Fibroblast of lung (primary cell): ENCODE measurements at regions not wholly inside any gene's neighbourhood (a gene's known extent, or its start where the extent isn't known, plus 50 kb on each side); places are given as distances from the start of the nearest gene placed in this dataset.

Source experiments
- DNase-seq, 2 donors: peaks; one replicate each; pipeline versions ENCODE4 v3.0.0 to v3.0.0-alpha.2; 2010; ENCODE audit warnings: low read depth in 2 of 2
- H2AFZ ChIP-seq: 2 replicates; pipeline ENCODE4 v1.5.1; 2012; ENCODE audit warnings: low read length, control low read depth, inconsistent platforms
- H3K27ac ChIP-seq: 2 replicates; pipeline ENCODE4 v1.5.1; 2011; ENCODE audit warnings: low read length, control low read depth; ENCODE audit not compliant: insufficient read depth
- H3K27me3 ChIP-seq: 2 replicates; pipeline ENCODE4 v1.5.1; 2011; ENCODE audit warnings: mild to moderate bottlenecking, low read length; ENCODE audit not compliant: control insufficient read depth, insufficient read depth
- H3K36me3 ChIP-seq: 2 replicates; pipeline ENCODE4 v1.5.1; 2011; ENCODE audit warnings: low read length; ENCODE audit not compliant: control insufficient read depth, insufficient read depth
- H3K4me1 ChIP-seq: 2 replicates; pipeline ENCODE4 v1.5.1; 2011; ENCODE audit warnings: low read length; ENCODE audit not compliant: control insufficient read depth, insufficient read depth; ENCODE audit errors: extremely low read depth
- H3K4me2 ChIP-seq: 2 replicates; pipeline ENCODE4 v1.5.1; 2011; ENCODE audit warnings: low read length, control low read depth; ENCODE audit not compliant: insufficient read depth; ENCODE audit errors: extremely low read depth
- H3K4me3 ChIP-seq, 4 experiments: fragments of 200-600 bp in 1 of 4; sonication (generic) in 1 of 4; replicated peaks in 1 of 4; 2 replicates each; pipeline ENCODE4 v1.5.1; 2011 to 2016; ENCODE audit warnings: low read length in 4 of 4, low read depth in 3 of 4, mild to moderate bottlenecking in 3 of 4, control low read depth in 2 of 4, inconsistent platforms in 1 of 4, mixed read lengths in 1 of 4; ENCODE audit not compliant: insufficient read depth in 1 of 4; ENCODE audit errors: control extremely low read depth in 1 of 4
- H3K79me2 ChIP-seq: 2 replicates; pipeline ENCODE4 v1.5.1; 2012; ENCODE audit warnings: mild to moderate bottlenecking, low read length, inconsistent platforms; ENCODE audit not compliant: control insufficient read depth, insufficient read depth
- H3K9ac ChIP-seq: 2 replicates; pipeline ENCODE4 v1.5.1; 2011; ENCODE audit warnings: mild to moderate bottlenecking, low read length, control low read depth; ENCODE audit not compliant: insufficient read depth
- H3K9me3 ChIP-seq: 2 replicates; pipeline ENCODE4 v1.5.1; 2012; ENCODE audit warnings: low read depth, low read length; ENCODE audit not compliant: control insufficient read depth, insufficient read depth
- H4K20me1 ChIP-seq: 2 replicates; pipeline ENCODE4 v1.5.1; 2011; ENCODE audit warnings: low read length; ENCODE audit not compliant: control insufficient read depth, insufficient read depth; ENCODE audit errors: extremely low read depth
- CTCF ChIP-seq, 2 donors: IDR thresholded peaks in 1 of 2; conservative IDR thresholded peaks in 1 of 2; 1 replicate in 1 of 2; 2 replicates in 1 of 2; pipeline ENCODE4 v1.5.1; 2011 to 2012; ENCODE audit warnings: low read length in 2 of 2, control low read depth in 1 of 2, inconsistent platforms in 1 of 2, low read depth in 1 of 2, mild to moderate bottlenecking in 1 of 2
- EZH2 ChIP-seq: IDR thresholded peaks from 2 replicates; pipeline ENCODE4 v1.5.1; 2012; ENCODE audit warnings: low read length, control low read depth, mild to moderate bottlenecking; ENCODE audit errors: missing control alignments

- DNase-seq, result peak in 1 of 2 donors; percentile 53
- Histone ChIP-seq H2AFZ (no peak overlapping the region), H4K20me1 (no peaks in the 10 kb centered on the region), H3K9ac (no peak overlapping the region), H3K36me3 (no peaks in the 10 kb centered on the region), H3K4me1 (no peaks in the 10 kb centered on the region), H3K4me2 (no peak overlapping the region), H3K9me3 (no peaks in the 10 kb centered on the region), H3K27me3 (no peaks in the 10 kb centered on the region), H3K4me3 (no peak overlapping the region), H3K79me2 (no peaks in the 10 kb centered on the region), H3K27ac (no peak overlapping the region)
- TF ChIP-seq EZH2 (no peak), CTCF (conservative IDR thresholded peaks at IDR 0.05 in 1 of 2, IDR thresholded peaks at IDR 0.05 in 1 of 2; ENCODE audit: low read depth in 1 of 2, low read length in 2 of 2) (no peak)
Measured at GRCh38 chr12:126545411-126545810, 1480.2 kb downstream of the AACS start.

- Histone ChIP-seq H3K4me3 (no peak overlapping the region), H3K27me3 (no peaks in the 10 kb centered on the region), H3K27ac (no peak overlapping the region), H2AFZ (no peak overlapping the region), H4K20me1 (no peaks in the 10 kb centered on the region), H3K9ac (no peak overlapping the region), H3K4me1 (no peaks in the 10 kb centered on the region), H3K36me3 (no peaks in the 10 kb centered on the region), H3K9me3 (no peaks in the 10 kb centered on the region), H3K79me2 (no peaks in the 10 kb centered on the region), H3K4me2 (no peak overlapping the region)
- DNase-seq, result peak in 1 of 2 donors; percentile 5
- TF ChIP-seq CTCF (conservative IDR thresholded peaks at IDR 0.05 in 1 of 2, IDR thresholded peaks at IDR 0.05 in 1 of 2; ENCODE audit: low read depth in 1 of 2, low read length in 2 of 2), result no peak
- TF ChIP-seq EZH2, result no peak
Measured at GRCh38 chr12:126547905-126548304, 1482.7 kb downstream of the AACS start.

- Histone ChIP-seq H2AFZ (no peak overlapping the region), H3K36me3 (no peaks in the 10 kb centered on the region)
Measured at GRCh38 chr12:126551869-126552268, 1486.6 kb downstream of the AACS start.

More at GRCh38 chr12:126551869-126552268, 1486.6 kb downstream of the AACS start:
- Histone ChIP-seq H3K9me3 (no peaks in the 10 kb centered on the region), H3K27me3 (no peaks in the 10 kb centered on the region), H3K9ac (no peak overlapping the region), H3K4me1 (no peaks in the 10 kb centered on the region), H3K27ac (no peak overlapping the region), H4K20me1 (no peaks in the 10 kb centered on the region), H3K79me2 (no peaks in the 10 kb centered on the region), H3K4me3 (no peak overlapping the region), H3K4me2 (no peak overlapping the region)
- no peak for TF ChIP-seq CTCF (conservative IDR thresholded peaks at IDR 0.05 in 1 of 2, IDR thresholded peaks at IDR 0.05 in 1 of 2; ENCODE audit: low read depth in 1 of 2, low read length in 2 of 2)
- no peak for DNase-seq
